ENCODE measurements at regions not wholly inside any gene's neighbourhood (a gene's known extent, or its start where the extent isn't known, plus 50 kb on each side); places are given as distances from the start of the nearest gene placed in this dataset.

DNA sequence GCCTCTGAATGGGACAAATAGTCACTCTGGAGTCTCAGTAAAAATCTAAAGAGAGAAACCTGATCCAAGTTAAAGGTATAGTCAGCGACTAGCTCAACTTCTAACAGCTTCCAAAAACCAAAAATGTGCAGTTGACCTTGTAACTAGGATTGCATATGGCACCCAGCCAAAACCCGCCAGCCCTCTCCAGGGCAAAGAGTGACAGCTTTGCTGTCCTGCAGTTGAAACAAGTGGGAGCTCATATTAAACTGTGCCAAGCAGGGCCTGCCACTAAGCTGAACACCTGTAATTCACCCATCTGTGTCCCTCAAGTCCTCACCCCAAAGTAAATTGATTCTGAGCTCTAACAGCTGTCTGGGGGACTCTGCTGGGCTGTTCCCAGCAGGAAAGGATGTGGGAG lies 695.3 kb downstream of the MAFB start:
- TF ChIP-seq, protein P1, sequence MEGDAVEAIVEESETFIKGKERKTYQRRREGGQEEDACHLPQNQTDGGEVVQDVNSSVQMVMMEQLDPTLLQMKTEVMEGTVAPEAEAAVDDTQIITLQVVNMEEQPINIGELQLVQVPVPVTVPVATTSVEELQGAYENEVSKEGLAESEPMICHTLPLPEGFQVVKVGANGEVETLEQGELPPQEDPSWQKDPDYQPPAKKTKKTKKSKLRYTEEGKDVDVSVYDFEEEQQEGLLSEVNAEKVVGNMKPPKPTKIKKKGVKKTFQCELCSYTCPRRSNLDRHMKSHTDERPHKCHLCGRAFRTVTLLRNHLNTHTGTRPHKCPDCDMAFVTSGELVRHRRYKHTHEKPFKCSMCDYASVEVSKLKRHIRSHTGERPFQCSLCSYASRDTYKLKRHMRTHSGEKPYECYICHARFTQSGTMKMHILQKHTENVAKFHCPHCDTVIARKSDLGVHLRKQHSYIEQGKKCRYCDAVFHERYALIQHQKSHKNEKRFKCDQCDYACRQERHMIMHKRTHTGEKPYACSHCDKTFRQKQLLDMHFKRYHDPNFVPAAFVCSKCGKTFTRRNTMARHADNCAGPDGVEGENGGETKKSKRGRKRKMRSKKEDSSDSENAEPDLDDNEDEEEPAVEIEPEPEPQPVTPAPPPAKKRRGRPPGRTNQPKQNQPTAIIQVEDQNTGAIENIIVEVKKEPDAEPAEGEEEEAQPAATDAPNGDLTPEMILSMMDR (IDR thresholded peaks at IDR 0.05; ENCODE audit: poor library complexity), result no peak
- no peak for TF ChIP-seq EZH2phosphoT487 (IDR thresholded peaks at IDR 0.05; ENCODE audit: low read depth, severe bottlenecking, unreplicated experiment)
